GM18507 (cell line): ENCODE measurements at regions not wholly inside any gene's neighbourhood (a gene's known extent, or its start where the extent isn't known, plus 50 kb on each side); places are given as distances from the start of the nearest gene placed in this dataset.
"Not testable (repeated sequence)": the region's sequence is repeated elsewhere in the genome, so short reads cannot be mapped to it uniquely, and the experiment has no call there.

Experiments used
- DNase-seq: peaks from one replicate; pipeline ENCODE4 v3.0.0; 2011; ENCODE audit warnings: low read depth; ENCODE audit not compliant: insufficient read length; ENCODE audit errors: extremely low spot score
- FAIRE-seq: peaks from 2 replicates; lab custom pipeline; 2011; peaks lifted over from hg19 to GRCh38; lab: Jason Lieb, UNC

DNA sequence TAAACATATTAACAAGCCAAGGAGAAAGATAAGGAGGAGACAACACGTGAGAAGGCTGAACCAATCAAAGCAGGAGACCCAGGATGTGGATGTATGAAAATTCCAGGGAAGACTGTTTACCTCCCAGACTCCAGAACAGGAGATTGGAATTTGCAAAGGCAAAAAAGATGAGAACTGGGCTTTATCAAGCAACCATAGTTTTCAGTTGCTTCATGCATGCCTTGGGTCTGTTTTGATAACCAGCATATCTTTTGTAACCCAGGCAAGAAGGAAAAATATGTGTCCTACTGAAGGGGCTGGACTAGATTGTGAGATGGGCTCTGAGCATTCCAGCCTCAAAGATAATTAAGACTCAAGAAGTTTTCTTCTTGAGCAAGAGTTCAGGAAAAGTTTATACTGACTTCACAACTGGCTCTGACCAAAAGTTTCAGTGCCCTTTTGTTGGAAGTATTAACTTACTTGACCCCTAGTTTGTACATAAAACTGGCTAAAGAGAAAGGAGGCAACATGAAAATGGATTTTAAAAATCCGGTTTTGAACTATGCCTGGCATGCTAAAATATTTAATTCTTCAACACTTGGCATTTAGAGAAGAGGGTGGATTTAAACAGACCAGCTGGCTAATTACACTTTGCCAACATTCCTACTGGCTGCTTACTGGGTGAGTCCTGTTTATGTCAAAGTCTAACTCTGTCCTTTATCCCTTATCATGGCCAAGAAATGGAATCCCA, 79.3 kb upstream of the CD28 start:
- DNase-seq (no peak), FAIRE-seq (no peak)

DNA sequence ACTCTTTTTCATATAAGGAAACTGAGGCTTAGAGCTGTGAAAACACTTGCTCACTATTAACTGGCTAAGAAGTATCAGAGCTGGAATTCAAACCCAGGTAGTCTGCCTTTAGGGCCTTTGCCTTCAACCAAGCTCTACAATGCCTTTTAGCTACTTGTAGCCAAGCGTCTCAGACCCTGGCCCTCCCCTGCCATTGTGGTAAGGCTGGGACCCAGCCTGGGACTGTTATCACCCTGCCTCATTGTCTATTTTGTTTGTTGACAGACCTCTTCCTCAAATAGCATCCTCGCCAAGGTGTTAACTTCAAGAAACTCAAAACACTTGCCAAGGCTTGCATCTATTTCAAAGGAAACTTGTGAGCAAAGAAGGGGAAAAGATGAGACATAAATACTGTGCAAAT, 76.7 kb upstream of the CD28 start:
- FAIRE-seq: no peak
- DNase-seq: no peak

DNA sequence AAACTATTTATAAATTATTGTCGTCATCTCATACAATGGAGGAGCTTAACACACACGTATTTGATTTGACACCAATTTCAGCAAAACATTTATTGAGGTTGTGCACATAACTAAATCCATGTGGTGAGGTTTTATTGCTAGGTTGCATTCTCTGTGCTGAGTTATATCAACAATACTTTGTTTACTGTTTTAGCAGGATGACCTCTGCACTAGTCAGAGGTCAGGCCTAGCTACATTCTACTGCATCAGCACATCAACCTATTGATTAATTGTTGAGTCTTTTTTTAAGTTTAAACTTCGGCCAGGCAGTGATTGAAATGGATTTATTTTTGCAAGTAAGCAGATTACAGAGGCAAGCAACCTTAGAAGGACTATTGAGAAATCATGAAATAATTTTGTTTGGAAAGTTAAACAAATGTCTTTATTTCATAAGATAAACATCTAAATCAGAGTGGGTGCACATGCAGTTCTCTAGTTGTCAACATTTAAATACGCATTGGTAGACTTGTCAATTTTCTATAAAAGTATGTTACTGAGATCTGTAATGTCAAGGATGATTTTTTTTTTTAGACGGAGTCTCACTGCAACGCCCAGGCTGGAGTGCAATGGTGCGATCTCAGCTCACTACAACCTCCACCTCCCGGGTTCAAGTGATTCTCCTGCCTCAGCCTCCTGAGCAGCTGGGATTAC, 75.2 kb upstream of the CD28 start:
- no peak for DNase-seq
- no peak for FAIRE-seq

DNA sequence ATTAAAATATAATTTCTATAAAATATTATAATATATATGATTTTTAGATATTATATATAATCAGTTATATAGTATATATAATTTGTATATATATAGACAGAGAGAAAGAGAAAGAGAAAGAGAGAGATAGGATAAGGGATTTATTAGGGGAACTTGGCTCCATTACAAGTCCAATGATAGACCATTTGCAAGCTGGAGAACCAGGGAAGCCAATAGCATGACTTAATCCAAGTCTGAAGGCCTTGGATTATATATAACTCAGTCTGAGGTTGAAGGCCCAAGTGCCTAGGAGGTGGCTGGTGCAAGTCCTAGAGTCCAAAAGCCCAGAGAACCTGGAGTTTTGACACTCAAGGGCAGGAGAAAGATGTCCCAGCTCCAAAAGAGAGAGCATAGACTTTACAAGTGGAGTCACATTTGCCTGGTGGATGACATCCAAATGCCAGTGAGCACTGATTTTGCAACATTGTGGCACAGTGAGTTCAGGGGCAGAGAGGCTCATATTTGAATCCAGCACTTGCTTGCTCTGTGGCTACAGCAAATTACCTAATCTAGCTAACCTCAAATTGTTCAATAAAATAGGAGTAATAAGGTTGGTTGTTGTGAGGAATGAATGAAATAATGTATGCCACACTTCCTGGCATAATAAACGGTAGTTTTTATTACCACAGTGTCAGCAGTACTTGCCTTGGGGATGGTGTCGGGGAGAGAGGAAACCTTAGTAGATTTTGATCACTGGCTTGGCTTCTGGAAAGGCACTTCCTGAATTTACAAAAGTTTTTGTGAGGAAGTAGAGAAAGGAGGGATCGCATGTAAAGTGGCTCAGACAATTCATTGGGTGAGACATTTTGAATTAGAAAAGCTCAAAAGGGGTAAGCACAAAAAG, 69.6 kb upstream of the CD28 start:
- no peak for FAIRE-seq
- DNase-seq: no peak

DNA sequence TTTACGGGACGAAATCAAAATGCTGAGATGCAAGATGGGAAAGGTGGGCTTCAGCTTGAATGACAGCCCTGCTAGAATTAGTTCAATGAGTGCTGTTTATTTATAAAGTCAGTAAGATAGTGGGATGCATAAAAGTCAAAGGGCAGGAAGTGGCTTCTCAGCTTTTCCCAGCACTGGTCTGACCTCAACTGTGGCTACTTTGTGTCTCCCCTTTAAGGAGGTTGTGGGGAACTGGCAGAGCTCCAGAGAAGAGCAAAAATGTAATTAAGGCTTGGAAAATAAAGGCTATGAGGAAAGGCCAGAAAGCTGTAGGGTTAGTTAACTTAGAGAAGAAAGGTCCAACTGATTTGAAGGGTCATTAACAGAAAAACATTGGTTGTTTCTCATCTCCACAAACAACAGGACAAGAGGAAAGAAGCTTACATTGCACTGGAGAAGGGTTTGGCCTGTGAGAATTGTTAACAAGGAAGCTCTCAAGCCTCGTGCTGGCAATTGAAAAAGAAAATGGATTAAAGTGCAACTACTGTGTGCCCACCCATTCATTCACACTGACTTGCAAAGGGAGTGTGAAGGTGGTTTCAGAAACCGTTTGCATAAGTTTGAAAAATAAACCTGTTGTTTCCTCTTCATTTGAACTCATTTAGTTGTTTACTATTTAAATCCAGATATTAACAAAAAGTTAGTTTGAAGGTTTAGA, 68.8 kb upstream of the CD28 start:
- FAIRE-seq (no peak), DNase-seq (no peak)

DNA sequence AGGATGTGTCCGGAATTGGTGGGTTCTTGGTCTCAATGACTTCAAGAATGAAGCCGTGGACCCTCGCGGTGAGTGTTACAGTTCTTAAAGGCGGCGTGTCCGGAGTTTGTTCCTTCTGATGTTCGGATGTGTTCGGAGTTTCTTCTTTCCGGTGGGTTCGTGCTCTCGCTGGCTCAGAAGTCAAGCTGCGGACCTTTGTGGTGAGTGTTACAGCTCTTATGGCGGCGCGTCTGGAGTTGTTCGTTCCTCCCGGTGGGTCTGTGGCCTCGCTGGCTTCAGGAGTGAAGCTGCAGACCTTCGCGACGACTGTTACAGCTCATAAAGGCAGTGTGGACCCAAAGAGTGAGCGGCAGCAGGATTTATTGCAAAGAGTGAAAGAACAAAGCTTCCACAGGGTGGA, 64.6 kb upstream of the CD28 start:
- FAIRE-seq, DNase-seq: not testable (repeated sequence)

DNA sequence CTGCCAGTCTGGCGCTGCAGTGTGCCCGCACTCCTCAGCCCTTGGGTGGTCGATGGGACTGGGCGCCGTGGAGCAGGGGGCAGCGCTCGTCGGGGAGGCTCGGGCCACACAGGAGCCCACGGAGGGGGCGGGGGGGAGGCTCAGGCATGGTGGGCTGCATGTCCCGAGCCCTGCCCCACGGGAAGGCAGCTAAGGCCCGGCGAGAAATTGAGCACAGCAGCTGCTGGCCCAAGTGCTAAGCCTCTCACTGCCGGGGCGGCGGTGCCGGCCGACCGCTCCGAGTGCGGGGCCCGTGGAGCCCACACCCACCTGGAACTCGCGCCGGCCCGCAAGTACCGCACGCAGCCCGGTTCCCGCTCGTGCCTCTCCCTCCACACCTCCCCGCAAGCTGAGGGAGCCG, 63.6 kb upstream of the CD28 start:
- FAIRE-seq: not testable (repeated sequence)

DNA sequence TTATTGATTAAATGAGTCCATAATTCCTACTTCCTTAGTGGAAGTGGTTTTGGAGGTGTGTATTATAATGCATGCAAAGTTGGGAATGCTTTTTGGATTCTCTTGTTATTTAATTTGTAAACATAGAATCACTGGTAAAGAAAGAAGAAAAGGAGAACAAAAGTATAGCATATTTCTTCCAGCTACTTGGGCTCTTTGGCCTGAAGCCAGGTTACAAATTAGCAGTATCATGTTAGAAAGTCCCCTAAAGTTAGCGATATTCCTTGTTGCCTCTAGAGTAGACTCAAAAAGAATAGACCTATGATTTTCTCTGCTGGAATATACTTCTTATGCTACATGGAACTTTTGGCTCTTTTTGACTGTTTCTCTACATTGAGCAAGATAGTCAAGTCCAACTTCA, 60.6 kb upstream of the CD28 start:
- DNase-seq: no peak
- no peak for FAIRE-seq

More for the DNA sequence above, 63.6 kb upstream of the CD28 start:
- DNase-seq: not testable (repeated sequence)

DNA sequence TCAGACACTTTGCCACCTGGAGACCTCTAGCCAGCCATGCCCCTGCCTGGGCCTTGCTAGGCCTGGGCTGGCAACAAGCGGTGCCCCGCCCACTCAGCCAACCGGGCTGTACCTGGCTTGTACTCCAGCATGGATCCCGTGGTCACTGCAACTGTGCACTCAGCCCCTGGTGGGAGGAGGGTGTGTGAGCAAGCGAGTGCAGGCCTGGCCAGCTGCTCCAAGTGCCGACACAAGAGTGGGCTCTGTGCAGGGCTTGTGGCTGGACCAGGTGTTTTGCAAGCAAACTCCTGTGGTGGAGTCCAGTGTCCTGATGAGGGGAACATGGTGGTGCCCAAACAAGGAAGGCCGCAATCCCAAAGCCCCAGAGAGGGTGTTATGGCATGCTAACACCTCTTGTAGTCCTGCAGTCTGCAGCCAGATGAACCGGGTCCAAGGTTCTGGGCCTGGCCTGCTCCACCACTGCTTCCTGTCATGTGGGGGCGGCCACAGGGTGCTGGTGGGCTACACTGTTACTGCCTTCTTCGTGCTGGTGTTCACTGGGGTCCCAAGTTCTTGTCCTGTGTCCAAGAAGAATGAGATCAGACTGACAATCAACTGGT, 60.1 kb upstream of the CD28 start:
- FAIRE-seq (no peak), DNase-seq (no peak)

DNA sequence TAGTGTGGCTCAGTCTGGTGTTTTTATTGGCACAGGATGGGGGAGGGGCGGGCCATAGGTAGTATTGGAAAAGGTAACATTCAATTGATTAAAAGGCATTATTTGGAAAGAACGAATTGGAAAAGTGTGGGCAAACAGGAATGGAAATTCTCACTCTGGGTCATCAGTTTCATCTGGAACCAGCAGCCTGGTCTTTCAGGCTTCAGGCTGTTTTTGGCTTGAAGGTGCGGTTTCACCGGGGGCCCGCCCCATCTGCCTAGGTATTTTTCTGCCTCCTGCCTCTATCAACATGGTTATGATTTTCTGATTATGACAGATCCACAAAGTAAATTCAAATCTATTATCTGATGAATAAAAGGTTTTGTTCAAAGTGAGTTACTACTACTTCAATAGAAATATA, 59.5 kb upstream of the CD28 start:
- no peak for DNase-seq
- no peak for FAIRE-seq

DNA sequence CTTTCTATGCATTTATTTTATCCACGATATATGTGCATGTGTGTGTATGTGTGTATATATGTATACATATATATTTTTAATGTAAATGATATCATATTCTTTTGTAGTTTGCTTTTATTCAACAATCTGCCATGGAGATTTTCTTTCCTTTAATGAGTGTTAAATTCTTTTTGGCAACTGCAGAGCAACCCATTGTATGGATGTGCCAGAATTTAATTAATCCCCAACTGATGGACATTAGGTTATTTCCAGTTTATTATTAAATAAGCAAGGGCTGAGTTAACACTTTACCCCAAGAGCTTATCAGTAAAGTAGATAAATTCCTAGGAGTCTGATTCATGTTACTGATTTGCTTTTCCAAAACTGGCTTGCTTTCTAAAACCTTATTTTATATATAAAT, 58.9 kb upstream of the CD28 start:
- no peak for FAIRE-seq

DNA sequence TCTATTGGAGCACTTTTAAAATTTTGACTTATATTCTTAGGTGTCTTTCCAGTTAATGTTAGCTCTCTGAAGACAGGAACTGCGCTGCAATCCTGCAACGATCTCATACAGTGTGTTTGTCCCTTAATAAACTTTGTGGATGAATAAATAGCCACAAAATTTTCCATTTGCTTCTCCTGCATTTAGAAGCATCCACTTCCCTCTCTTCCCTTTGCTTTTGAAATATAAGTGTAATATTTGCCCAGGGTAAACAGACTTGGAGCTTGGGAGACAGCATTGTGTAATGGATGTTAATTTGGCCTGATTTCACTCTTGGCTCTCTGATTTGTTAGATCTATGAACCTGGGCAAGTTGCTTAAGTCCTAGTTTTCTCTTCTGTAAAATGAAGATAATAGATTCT, 58.2 kb upstream of the CD28 start:
- DNase-seq (no peak), FAIRE-seq (no peak)

More for the DNA sequence above, 58.9 kb upstream of the CD28 start:
- no peak for DNase-seq

DNA sequence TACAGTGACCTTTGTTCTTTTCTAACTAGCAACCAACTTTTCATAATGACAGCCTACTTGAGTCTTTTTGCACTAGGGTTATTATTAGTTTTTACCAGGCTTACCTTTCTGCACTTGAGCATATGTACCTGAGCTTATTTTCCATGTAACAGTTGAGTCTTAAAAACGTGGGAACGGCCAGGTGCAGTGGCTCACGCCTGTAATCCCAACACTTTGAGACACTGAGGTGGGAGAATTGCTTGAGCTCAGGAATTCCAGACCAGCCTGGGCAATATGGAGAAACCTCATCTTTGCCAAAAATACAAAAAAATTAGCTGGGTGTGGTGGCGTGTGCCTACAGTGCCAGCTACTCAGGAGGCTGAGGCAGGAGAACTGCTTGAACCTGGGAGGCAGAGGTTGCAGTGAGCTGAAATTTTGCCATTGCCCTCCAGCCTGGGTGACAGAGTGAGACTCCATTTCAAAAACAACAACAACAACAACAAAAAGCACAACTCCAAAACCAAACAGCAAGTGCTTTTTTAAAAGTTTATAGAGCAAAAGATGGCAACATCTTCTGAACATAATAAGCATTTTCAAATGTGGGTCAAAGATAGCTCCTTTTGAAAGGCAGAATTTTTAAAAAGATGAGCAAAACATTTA, 57.1 kb upstream of the CD28 start:
- no peak for FAIRE-seq
- DNase-seq: no peak

DNA sequence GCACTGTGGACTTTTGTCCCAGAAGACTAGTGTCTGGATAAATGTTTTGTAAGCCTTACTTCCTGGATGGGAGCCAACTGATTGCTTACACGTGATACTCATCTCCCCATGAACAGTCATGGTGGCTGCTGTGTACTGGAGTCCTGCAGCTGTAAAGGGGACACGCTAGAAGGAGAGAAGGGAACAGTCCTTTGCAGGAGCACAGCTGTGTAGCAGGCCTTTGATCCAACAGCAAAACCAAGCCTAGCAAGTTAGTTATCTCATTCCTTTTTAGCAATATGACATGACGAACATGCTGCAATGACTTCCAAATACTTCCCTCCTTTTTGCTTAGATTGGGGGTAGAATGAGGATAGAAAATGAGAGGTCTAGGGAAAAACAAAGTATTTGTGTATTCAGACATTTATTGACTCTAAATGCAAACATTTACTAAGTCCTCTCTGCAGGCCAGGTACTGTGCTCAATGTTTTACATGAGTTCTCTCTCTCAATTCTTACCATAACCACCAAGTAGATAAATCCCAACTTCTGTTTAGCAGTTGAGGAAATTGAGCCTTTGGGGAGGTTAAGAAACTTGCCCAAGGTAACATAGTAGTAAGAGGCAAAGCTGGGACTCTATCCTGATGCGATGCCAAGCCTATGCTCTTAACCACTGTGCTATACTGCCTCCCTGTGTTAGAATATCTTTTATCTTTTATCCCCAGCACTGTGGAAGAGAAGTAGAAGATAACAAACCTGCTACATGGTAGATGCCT, 55.4 kb upstream of the CD28 start:
- FAIRE-seq (peak; percentile 29), DNase-seq (no peak)

DNA sequence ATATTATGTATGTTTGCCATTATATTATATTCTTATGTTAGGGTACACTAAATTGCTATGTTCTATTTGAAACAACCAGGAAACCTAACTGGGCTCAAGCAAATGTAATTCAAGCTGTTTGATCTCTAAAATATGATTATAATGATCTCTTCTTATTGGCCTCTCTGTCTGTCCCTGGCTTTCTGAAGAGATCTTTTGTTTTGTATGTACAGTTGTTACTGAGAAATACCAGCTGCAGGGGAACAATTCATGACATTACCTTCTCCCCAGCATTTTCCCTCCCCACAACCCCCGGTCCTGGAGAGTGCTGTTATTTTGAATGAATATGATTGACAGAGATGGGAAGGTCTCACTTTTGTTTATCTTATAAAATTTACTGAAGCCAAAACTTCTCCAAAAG, 54.8 kb upstream of the CD28 start:
- FAIRE-seq: no peak
- DNase-seq: no peak

DNA sequence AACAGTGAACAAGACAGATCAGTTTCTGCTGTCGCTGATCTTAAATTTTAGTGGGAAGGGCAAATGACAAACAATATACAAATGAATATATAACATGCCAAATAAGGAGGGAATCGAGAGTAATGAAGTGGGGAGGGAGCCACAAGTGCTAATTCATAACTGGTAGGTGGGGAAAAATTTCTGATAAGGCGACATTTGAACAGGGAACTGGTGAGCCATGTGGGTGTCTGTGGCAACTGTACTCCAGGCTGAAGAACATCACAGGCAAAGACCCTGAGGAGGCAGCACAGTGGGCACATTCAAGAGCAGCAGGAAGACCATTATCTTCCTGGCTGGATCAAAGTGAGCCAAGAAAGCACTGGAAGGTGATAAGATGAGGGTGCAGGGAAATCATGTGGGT, 51.6 kb upstream of the CD28 start:
- FAIRE-seq (no peak), DNase-seq (no peak)

DNA sequence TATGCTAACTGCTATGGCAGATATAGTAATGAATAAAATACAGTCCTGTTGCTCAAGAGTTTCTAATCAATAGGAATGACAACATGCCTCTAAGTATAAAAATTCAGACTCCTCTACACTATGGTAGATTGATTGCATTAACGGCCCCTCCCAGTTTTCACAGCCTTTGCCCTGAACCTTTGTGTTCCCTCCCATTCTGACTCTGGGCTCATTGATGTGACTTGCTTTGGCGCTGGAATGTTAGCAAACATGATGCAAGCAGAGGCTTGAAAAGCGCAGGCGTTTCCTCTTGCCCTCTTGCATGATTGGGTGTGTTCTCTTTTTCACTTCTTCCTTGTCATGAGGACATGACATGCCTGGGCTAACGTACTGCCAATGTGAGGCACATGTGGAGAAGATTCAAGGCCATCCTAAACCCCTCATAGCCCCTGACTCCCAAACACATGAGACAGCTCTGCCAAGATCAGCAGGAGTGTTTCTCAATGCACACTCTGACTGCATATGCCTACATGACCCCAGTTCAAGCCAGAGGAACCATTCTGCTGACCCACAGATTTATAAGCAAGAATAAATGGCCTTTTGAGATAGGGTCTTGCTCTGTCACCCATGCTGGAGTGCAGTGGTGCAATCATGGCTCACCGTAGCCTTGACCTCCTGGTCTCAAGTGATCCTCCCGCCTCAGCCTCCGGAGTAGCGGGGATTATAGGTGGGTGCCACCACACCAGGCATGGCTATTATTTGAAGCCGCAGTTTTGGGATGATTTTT, 49.7 kb upstream of the CD28 start:
- FAIRE-seq (no peak), DNase-seq (no peak)
